HG02759 (cell line): ENCODE measurements at regions not wholly inside any gene's neighbourhood (a gene's known extent, or its start where the extent isn't known, plus 50 kb on each side); places are given as distances from the start of the nearest gene placed in this dataset.

Source experiments
- ATAC-seq: cut with Tn5 transposase; IDR thresholded peaks from one replicate; pipeline ENCODE4 v1.9.1; 2021; ENCODE audit warnings: mild to moderate bottlenecking, moderate library complexity; ENCODE audit not compliant: unreplicated experiment

GRCh38 chr20:11076434-11077105 is 402.8 kb upstream of the JAG1 start:
- ATAC-seq: no peak

- no peak for ATAC-seq
These were observed 403.4 kb upstream of the JAG1 start for GRCh38 chr20:11077226-11077625.

- no peak for ATAC-seq
These were observed 406.2 kb upstream of the JAG1 start for GRCh38 chr20:11080010-11080409.

GRCh38 chr20:11080781-11081377 is 407.1 kb upstream of the JAG1 start:
- no peak for ATAC-seq

GRCh38 chr20:11083841-11084240 is 410.0 kb upstream of the JAG1 start:
- ATAC-seq: no peak

GRCh38 chr20:11084508-11084907 is 410.7 kb upstream of the JAG1 start:
- ATAC-seq: no peak

- ATAC-seq: no peak
These were observed 413.2 kb upstream of the JAG1 start for GRCh38 chr20:11086970-11087369.

- ATAC-seq: no peak
These were observed 417.0 kb upstream of the JAG1 start for GRCh38 chr20:11090751-11091150.

GRCh38 chr20:11091511-11091910 is 417.7 kb upstream of the JAG1 start:
- ATAC-seq: no peak

- ATAC-seq: no peak
These were observed 418.4 kb upstream of the JAG1 start for GRCh38 chr20:11092151-11092550.

- ATAC-seq: no peak
These were observed 420.4 kb upstream of the JAG1 start for GRCh38 chr20:11094196-11094595.

- ATAC-seq: no peak
These were observed 420.9 kb upstream of the JAG1 start for GRCh38 chr20:11094711-11095110.

GRCh38 chr20:11098888-11099287 is 425.1 kb upstream of the JAG1 start:
- no peak for ATAC-seq

GRCh38 chr20:11101243-11101642 is 427.4 kb upstream of the JAG1 start:
- no peak for ATAC-seq

GRCh38 chr20:11101696-11102095 is 427.9 kb upstream of the JAG1 start:
- ATAC-seq: no peak

GRCh38 chr20:11103866-11104265 is 430.1 kb upstream of the JAG1 start:
- no peak for ATAC-seq

GRCh38 chr20:11108102-11108810 is 434.5 kb upstream of the JAG1 start:
- no peak for ATAC-seq

GRCh38 chr20:11110535-11110934 is 436.7 kb upstream of the JAG1 start:
- ATAC-seq: no peak

GRCh38 chr20:11111191-11111590 is 437.4 kb upstream of the JAG1 start:
- ATAC-seq: no peak

- no peak for ATAC-seq
These were observed 439.0 kb upstream of the JAG1 start for GRCh38 chr20:11112832-11113231.

GRCh38 chr20:11114382-11114781 is 440.6 kb upstream of the JAG1 start:
- no peak for ATAC-seq

GRCh38 chr20:11117808-11118528 is 444.2 kb upstream of the JAG1 start:
- no peak for ATAC-seq
